ENCODE measurements at regions not wholly inside any gene's neighbourhood (a gene's known extent, or its start where the extent isn't known, plus 50 kb on each side); places are given as distances from the start of the nearest gene placed in this dataset.

- no peak for DNase-seq (ENCODE audit: low spot score)
These were observed 87.0 kb upstream of the ONECUT1 start for GRCh38 chr15:52876991-52877663.

GRCh38 chr15:52872036-52872818, 82.1 kb upstream of the ONECUT1 start:
- no peak for DNase-seq (ENCODE audit: low spot score)

- no peak for DNase-seq (ENCODE audit: low spot score)
These were observed 79.9 kb upstream of the ONECUT1 start for GRCh38 chr15:52870015-52870414.

GRCh38 chr15:52866698-52867097, 76.6 kb upstream of the ONECUT1 start:
- DNase-seq (ENCODE audit: low spot score), result no peak

GRCh38 chr15:52862677-52863076, 72.5 kb upstream of the ONECUT1 start:
- DNase-seq (ENCODE audit: low spot score), result no peak

- DNase-seq (ENCODE audit: low spot score), result no peak
These were observed 68.6 kb upstream of the ONECUT1 start for GRCh38 chr15:52858782-52859176.

GRCh38 chr15:52857937-52858781, 68.0 kb upstream of the ONECUT1 start:
- DNase-seq (ENCODE audit: low spot score), result no peak

GRCh38 chr15:52857471-52857870, 67.3 kb upstream of the ONECUT1 start:
- no peak for DNase-seq (ENCODE audit: low spot score)

GRCh38 chr15:52856286-52856685, 66.2 kb upstream of the ONECUT1 start:
- DNase-seq (ENCODE audit: low spot score), result no peak

GRCh38 chr15:52855157-52855556, 65.0 kb upstream of the ONECUT1 start:
- DNase-seq (ENCODE audit: low spot score), result no peak

GRCh38 chr15:52844823-52845222, 54.7 kb upstream of the ONECUT1 start:
- DNase-seq (ENCODE audit: low spot score), result no peak

All from HuH-7.5 (cell line).